IMR-90 (cell line): ENCODE measurements at regions not wholly inside any gene's neighbourhood (a gene's known extent, or its start where the extent isn't known, plus 50 kb on each side); places are given as distances from the start of the nearest gene placed in this dataset.
A peak's percentile ranks its signal among the peaks of the same experiment; 100 is the strongest.

Source experiments
- ATAC-seq: fragments of 200-7000 bp; cut with Tn5 transposase; 2 replicates; pipeline ENCODE4 v1.9.1; 2020; ENCODE audit warnings: low read depth, mild to moderate bottlenecking, moderate library complexity
- BruUV-seq: library from RNA; stranded (reverse); fragments of 400-500 nt; replicated peaks from 2 replicates; lab custom pipeline; 2021; lab: Mats Ljungman, UMichigan
- CTCF ChIA-PET: fragments of 300-600 bp; formaldehyde crosslinking; extraction: SDS; loops from one replicate; lab custom pipeline; 2021; ENCODE audit warnings: antibody characterized with exemption; lab: Yijun Ruan, JAX
- POLR2A ChIA-PET: fragments of 300-600 bp; sonication (Branson Sonifier 250); formaldehyde crosslinking; loops from one replicate; lab custom pipeline; 2022; ENCODE audit warnings: antibody characterized with exemption; ENCODE audit not compliant: unreplicated experiment; lab: Charles Lee
- DNase-seq: peaks from one replicate; pipeline ENCODE4 v3.0.0; 2013
- H2AFZ ChIP-seq: replicated peaks from 2 replicates; pipeline ENCODE3; 2013; ENCODE audit warnings: low read length, mild to moderate bottlenecking; ENCODE audit not compliant: poor library complexity
- H2AK5ac ChIP-seq: 2 replicates; pipeline ENCODE4 v1.6.1; 2013; ENCODE audit warnings: low read depth, low read length, inconsistent platforms
- H2AK9ac ChIP-seq: replicated peaks from 2 replicates; pipeline ENCODE3; 2013; ENCODE audit warnings: mild to moderate bottlenecking, low read depth, low read length, moderate library complexity; ENCODE audit not compliant: poor library complexity
- H2BK120ac ChIP-seq: 2 replicates; pipeline ENCODE4 v1.6.1; 2013; ENCODE audit warnings: low read depth, low read length, inconsistent platforms
- H2BK15ac ChIP-seq: 3 replicates; pipeline ENCODE4 v1.6.1; 2013; ENCODE audit warnings: low read depth, low read length, inconsistent platforms
- H2BK20ac ChIP-seq: 2 replicates; pipeline ENCODE4 v1.6.1; 2013; ENCODE audit warnings: low read depth, mild to moderate bottlenecking, inconsistent platforms, low read length, moderate library complexity
- H2BK5ac ChIP-seq: 2 replicates; pipeline ENCODE4 v1.6.1; 2013; ENCODE audit warnings: mild to moderate bottlenecking, low read depth, low read length, inconsistent platforms; ENCODE audit not compliant: poor library complexity, severe bottlenecking
- H3K14ac ChIP-seq: replicated peaks from 2 replicates; pipeline ENCODE4 v1.6.1; 2013; ENCODE audit warnings: low read depth, low read length, inconsistent platforms
- H3K18ac ChIP-seq: 2 replicates; pipeline ENCODE4 v1.6.1; 2013; ENCODE audit warnings: low read depth, low read length, control low read depth
- H3K23ac ChIP-seq: 2 replicates; pipeline ENCODE4 v1.6.1; 2013; ENCODE audit warnings: low read depth, low read length, inconsistent platforms
- H3K27ac ChIP-seq: 2 replicates; pipeline ENCODE4 v1.5.1; 2013; ENCODE audit warnings: mild to moderate bottlenecking, control low read depth, low read length; ENCODE audit not compliant: insufficient read depth
- H3K27me3 ChIP-seq: 2 replicates; pipeline ENCODE4 v1.6.1; 2013; ENCODE audit warnings: low read length; ENCODE audit not compliant: control insufficient read depth, insufficient read depth
- H3K36me3 ChIP-seq: 2 replicates; pipeline ENCODE4 v1.6.1; 2013; ENCODE audit warnings: low read length, mixed read lengths; ENCODE audit not compliant: control insufficient read depth, insufficient read depth
- H3K4ac ChIP-seq: 2 replicates; pipeline ENCODE4 v1.6.1; 2013; ENCODE audit warnings: low read depth, low read length, inconsistent platforms
- H3K4me1 ChIP-seq: 2 replicates; pipeline ENCODE4 v1.6.1; 2013; ENCODE audit warnings: low read length, mixed read lengths; ENCODE audit not compliant: control insufficient read depth, insufficient read depth
- H3K4me2 ChIP-seq: 2 replicates; pipeline ENCODE4 v1.6.1; 2013; ENCODE audit warnings: low read depth, mild to moderate bottlenecking, control low read depth, low read length, moderate library complexity
- H3K4me3 ChIP-seq: 2 replicates; pipeline ENCODE4 v1.5.1; 2013; ENCODE audit warnings: low read depth, mild to moderate bottlenecking, control low read depth, low read length, moderate library complexity; ENCODE audit not compliant: insufficient read depth
- H3K56ac ChIP-seq: 2 replicates; pipeline ENCODE4 v1.6.1; 2013; ENCODE audit warnings: low read length, inconsistent platforms; ENCODE audit not compliant: insufficient read depth; ENCODE audit errors: extremely low read depth
- H3K79me1 ChIP-seq, 2 experiments: 2 replicates each; pipeline ENCODE4 v1.6.1; 2013; ENCODE audit warnings: low read length in 2 of 2, inconsistent platforms in 1 of 2, low read depth in 1 of 2
- H3K9ac ChIP-seq: 2 replicates; pipeline ENCODE4 v1.6.1; 2013; ENCODE audit warnings: low read depth, low read length, control low read depth
- H3K9me1 ChIP-seq: 2 replicates; pipeline ENCODE4 v1.6.1; 2013; ENCODE audit warnings: low read length, inconsistent platforms; ENCODE audit not compliant: insufficient read depth
- H3K9me3 ChIP-seq: 2 replicates; pipeline ENCODE4 v1.6.1; 2013; ENCODE audit warnings: low read length; ENCODE audit not compliant: control insufficient read depth, insufficient read depth
- H4K20me1 ChIP-seq: 2 replicates; pipeline ENCODE4 v1.6.1; 2013; ENCODE audit warnings: low read length, inconsistent platforms; ENCODE audit not compliant: insufficient read depth
- H4K5ac ChIP-seq: 2 replicates; pipeline ENCODE4 v1.6.1; 2013; ENCODE audit warnings: mild to moderate bottlenecking, low read depth, low read length, control low read depth
- H4K8ac ChIP-seq, 2 experiments: 2 replicates each; pipeline ENCODE4 v1.6.1; 2013; ENCODE audit warnings: low read depth in 2 of 2, low read length in 2 of 2, control low read depth in 1 of 2, inconsistent platforms in 1 of 2
- H4K91ac ChIP-seq: 2 replicates; pipeline ENCODE4 v1.6.1; 2013; ENCODE audit warnings: low read depth, low read length, inconsistent platforms; ENCODE audit not compliant: insufficient read depth
- MAZ ChIP-seq: IDR thresholded peaks from 2 replicates; pipeline ENCODE4 v1.6.1; 2012; ENCODE audit warnings: low read depth, mild to moderate bottlenecking, low read length, improper control_type of control experiment, moderate library complexity, borderline replicate concordance
- NFE2L2 ChIP-seq: fragments of 150-350 bp; IDR thresholded peaks from 2 replicates; pipeline ENCODE4 v1.6.1; 2016; ENCODE audit warnings: low read depth, mild to moderate bottlenecking, low read length
- RCOR1 ChIP-seq: IDR thresholded peaks from 2 replicates; pipeline ENCODE4 v1.6.1; 2012; ENCODE audit warnings: mild to moderate bottlenecking, low read length, improper control_type of control experiment; ENCODE audit not compliant: insufficient replicate concordance
- WGBS, 2 experiments: methylation state at CpG; one replicate each; pipeline versions ENCODE4 v1.1.5 to v1.1.7; 2013; ENCODE audit warnings: missing lambda C conversion rate in 2 of 2; ENCODE audit not compliant: insufficient read length in 1 of 2; ENCODE audit errors: extremely low coverage in 2 of 2; 5-methylcytosine and 5-hydroxymethylcytosine counted together
- dilution Hi-C: fragments of 300-500 bp; cut with HindIII; formaldehyde crosslinking; loops from one replicate; pipeline ENCODE4 v1.14.3; 2018; ENCODE audit warnings: low sequenced_read_pairs; ENCODE audit not compliant: unreplicated experiment
- in situ Hi-C: fragments of 300-500 bp; cut with MboI; formaldehyde crosslinking; loops from 3 replicates; pipeline ENCODE4 v1.14.3; 2019; ENCODE audit warnings: low sequenced_read_pairs, inconsistent platforms, mixed read lengths
- intact Hi-C: fragments of 100-400 bp; cut with micrococcal nuclease; formaldehyde crosslinking; loops from 2 replicates; pipeline ENCODE4 v1.10.0; 2022

GRCh38 chr3:40891186-40891585, 308.1 kb upstream of the CTNNB1 start:
- peaks cover 12% of the 10 kb centered on the region for H3K9me3 ChIP-seq
- intact Hi-C loops (no loop called here), dilution Hi-C loops (no loop called here), in situ Hi-C loops (no loop called here)
- no peak overlapping the region for H3K56ac ChIP-seq
- TF ChIP-seq NFE2L2 = peak; percentile 56
- TF ChIP-seq RCOR1 = no peak
- TF ChIP-seq MAZ = no peak
- H3K27me3 ChIP-seq = no peaks in the 10 kb centered on the region
- WGBS, 2 experiments = no CpG with 5 or more reads among the region's 3 CpGs
- H2BK5ac ChIP-seq = no peak overlapping the region
- H3K4me1 ChIP-seq = no peaks in the 10 kb centered on the region
- no peaks in the 10 kb centered on the region for H3K9me1 ChIP-seq
- no peak overlapping the region for H3K18ac ChIP-seq
- H2BK120ac ChIP-seq = no peak overlapping the region
- H4K91ac ChIP-seq = no peak overlapping the region
- ChIA-PET POLR2A (no interaction called here), CTCF (no interaction called here)
- no peak overlapping the region for H3K27ac ChIP-seq
- no peak overlapping the region for H4K8ac ChIP-seq
- H3K79me1 ChIP-seq = no peaks in the 10 kb centered on the region
- H3K9ac ChIP-seq = no peak overlapping the region
- ATAC-seq (no peak), DNase-seq (no peak)
- H3K36me3 ChIP-seq = no peaks in the 10 kb centered on the region
- no peak overlapping the region for H3K4me2 ChIP-seq
- no TSS peak for BruUV-seq
- H3K23ac ChIP-seq = no peak overlapping the region
- H4K5ac ChIP-seq = no peak overlapping the region
- no peak overlapping the region for H2BK20ac ChIP-seq
- no peak overlapping the region for H2AK9ac ChIP-seq
- no peak overlapping the region for H2AFZ ChIP-seq
- no peak overlapping the region for H3K14ac ChIP-seq
- no peak overlapping the region for H3K4ac ChIP-seq
- H3K4me3 ChIP-seq = no peak overlapping the region
- no peak overlapping the region for H2BK15ac ChIP-seq
- no peak overlapping the region for H2AK5ac ChIP-seq
- no peaks in the 10 kb centered on the region for H4K20me1 ChIP-seq
